Keratinocyte (primary cell): ENCODE measurements at regions not wholly inside any gene's neighbourhood (a gene's known extent, or its start where the extent isn't known, plus 50 kb on each side); places are given as distances from the start of the nearest gene placed in this dataset.
"Not testable (repeated sequence)": the region's sequence is repeated elsewhere in the genome, so short reads cannot be mapped to it uniquely, and the experiment has no call there.

Source experiments
- EZH2 ChIP-seq: IDR thresholded peaks from one replicate; pipeline ENCODE4 v1.6.1; 2012; ENCODE audit warnings: inconsistent platforms, mild to moderate bottlenecking, low read length, moderate library complexity
- TF ChIP-seq, protein P1 (sequence below), 3 experiments: IDR thresholded peaks in 1 of 3; conservative IDR thresholded peaks in 1 of 3; optimal IDR thresholded peaks in 1 of 3; 2 replicates in 2 of 3; 3 replicates in 1 of 3; pipeline versions ENCODE3 to v1.5.1; 2011; ENCODE audit warnings: low read length in 3 of 3, mild to moderate bottlenecking in 3 of 3, moderate library complexity in 2 of 3, control low read depth in 1 of 3, inconsistent platforms in 1 of 3; ENCODE audit not compliant: insufficient read depth in 2 of 3; ENCODE audit errors: extremely low read depth in 1 of 3

DNA sequence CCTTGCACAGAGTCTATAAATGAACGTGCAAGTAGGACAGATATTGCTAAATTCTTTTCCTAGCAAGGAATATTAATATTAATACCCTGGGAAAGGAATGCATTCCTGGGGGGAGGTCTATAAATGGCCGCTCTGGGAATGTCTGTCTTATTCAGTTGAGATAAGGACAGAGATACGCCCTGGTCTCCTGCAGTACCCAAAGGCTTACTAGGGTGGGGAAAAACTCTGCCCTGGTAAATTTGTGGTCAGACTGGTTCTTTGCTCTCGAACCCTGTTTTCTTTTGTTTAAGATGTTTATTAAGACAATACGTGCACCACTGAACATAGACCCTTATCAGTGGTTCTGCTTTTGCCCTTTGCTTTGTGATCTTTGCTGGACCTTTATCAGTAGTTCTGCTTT, 122.0 kb downstream of the ART5 start:
- TF ChIP-seq, protein P1, sequence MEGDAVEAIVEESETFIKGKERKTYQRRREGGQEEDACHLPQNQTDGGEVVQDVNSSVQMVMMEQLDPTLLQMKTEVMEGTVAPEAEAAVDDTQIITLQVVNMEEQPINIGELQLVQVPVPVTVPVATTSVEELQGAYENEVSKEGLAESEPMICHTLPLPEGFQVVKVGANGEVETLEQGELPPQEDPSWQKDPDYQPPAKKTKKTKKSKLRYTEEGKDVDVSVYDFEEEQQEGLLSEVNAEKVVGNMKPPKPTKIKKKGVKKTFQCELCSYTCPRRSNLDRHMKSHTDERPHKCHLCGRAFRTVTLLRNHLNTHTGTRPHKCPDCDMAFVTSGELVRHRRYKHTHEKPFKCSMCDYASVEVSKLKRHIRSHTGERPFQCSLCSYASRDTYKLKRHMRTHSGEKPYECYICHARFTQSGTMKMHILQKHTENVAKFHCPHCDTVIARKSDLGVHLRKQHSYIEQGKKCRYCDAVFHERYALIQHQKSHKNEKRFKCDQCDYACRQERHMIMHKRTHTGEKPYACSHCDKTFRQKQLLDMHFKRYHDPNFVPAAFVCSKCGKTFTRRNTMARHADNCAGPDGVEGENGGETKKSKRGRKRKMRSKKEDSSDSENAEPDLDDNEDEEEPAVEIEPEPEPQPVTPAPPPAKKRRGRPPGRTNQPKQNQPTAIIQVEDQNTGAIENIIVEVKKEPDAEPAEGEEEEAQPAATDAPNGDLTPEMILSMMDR (optimal IDR thresholded peaks at IDR 0.05 in 1 of 3, IDR thresholded peaks at IDR 0.05 in 1 of 3, conservative IDR thresholded peaks at IDR 0.05 in 1 of 3; ENCODE audit: extremely low read depth in 1 of 3, insufficient read depth in 2 of 3, low read length in 3 of 3), result not testable (repeated sequence)
- TF ChIP-seq EZH2, result not testable (repeated sequence)
